ENCODE measurements at regions not wholly inside any gene's neighbourhood (a gene's known extent, or its start where the extent isn't known, plus 50 kb on each side); places are given as distances from the start of the nearest gene placed in this dataset.

DNA sequence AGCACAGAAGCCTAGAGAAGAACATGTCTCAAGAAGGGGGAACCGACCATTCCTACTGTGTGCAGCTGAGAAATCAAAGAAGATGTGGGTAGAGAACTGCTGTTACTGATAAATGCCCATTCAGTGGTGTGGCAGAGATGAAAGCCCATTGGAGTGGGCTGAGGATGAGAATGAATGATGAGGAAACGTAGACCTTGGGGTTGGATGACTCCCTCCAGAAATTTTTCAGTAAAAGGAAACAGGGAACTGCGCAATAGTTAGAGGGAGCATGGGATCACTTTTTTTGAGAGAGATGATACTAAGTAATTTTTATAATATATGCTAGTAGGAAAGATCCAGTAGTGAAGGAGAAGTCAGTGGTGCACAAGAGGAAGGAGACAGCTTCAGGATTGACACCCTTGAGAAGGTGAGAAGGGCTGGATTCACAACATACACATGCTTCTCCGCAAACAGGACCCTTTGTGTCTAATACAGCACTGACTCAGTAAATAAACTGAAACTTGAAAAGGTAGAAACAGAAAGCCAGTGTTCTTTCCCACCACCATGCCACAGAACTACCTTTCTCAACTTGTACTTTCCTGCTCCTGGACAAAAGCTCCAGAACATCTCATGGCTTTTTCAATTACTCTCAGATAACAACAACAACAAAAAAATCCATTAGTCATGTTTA, 104.7 kb upstream of the IL6 start:
- DNase-seq = no peak

- no peak for DNase-seq
Measured at GRCh38 chr7:22618528-22618927, 108.5 kb upstream of the IL6 start.

GRCh38 chr7:22617166-22617565, 109.8 kb upstream of the IL6 start:
- no peak for DNase-seq

DNA sequence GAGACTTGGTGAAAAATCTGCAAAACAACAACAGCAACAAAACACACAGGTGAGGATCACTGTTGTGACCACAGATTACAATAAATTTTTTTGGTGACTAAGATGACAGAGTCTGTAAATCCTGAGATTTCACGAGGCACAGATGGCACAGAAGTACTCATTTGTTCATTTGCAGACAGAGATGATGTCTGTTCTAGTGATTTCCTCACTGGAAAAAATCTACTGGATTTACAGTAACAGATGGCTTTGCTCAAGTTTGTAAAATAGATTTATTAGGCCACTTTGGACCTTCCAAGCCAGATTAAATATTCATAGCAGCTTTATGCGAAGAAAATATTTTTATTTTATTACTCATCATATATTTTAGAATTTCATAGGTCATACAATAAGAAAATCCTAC, 113.5 kb upstream of the IL6 start:
- no peak for DNase-seq

GRCh38 chr7:22612776-22613175, 112.8 kb upstream of the STEAP1B start:
- DNase-seq = no peak

DNA sequence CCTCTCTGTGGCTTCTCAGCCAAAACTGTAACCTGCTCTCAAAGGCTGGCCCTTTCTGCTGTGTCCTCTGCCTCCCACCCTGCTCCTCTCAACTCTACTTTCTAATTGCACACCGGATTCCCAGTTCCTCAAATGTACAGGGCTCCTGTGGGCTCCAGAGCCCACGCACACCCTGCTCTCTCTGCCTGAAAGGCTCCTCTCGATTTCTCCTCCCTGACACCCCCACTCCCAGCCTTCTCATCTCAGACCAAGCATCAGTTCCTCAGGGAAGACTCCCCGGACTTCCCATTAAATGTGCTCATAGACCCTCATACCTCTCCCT, 111.7 kb upstream of the STEAP1B start:
- no peak for DNase-seq

- DNase-seq = no peak
Measured at GRCh38 chr7:22610951-22611757, 111.2 kb upstream of the STEAP1B start.

DNA sequence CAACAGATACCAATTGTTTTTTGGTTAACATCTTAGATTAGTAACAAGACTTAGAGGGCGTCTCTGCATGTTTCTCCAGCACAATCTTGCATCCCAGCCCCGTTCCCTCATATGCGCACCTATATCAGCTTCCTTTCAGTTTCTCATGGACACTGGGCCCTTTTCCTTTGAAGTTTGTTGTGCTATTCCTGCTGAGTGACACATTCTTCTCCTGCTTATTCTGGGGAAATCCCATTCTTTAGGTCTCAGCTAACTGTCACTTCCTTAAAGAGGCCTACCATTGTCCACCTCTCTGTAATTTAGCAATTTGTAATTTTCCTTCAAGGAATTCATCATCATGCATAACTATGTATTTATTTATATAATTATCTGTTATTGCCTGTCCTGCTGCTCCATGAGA, 110.3 kb upstream of the STEAP1B start:
- no peak for DNase-seq

DNA sequence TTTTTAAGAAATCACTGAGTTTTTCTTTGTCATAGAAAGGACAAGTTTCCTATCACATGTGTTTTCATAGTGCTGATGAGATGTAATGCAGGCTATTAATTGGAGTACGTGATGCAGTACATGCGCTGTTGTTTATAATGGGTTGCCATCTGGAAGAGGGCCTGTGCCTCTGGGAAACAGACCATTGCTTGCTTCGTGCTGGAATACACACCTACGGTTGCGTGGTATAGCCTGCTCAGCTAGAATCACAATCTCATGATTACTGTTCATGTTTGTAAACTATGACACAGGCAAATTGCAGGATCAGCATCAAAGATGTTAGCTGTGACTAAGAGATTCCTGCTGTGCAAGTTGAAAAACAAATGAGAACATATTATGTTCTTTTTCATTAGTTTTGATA, 107.2 kb upstream of the STEAP1B start:
- DNase-seq = no peak

DNA sequence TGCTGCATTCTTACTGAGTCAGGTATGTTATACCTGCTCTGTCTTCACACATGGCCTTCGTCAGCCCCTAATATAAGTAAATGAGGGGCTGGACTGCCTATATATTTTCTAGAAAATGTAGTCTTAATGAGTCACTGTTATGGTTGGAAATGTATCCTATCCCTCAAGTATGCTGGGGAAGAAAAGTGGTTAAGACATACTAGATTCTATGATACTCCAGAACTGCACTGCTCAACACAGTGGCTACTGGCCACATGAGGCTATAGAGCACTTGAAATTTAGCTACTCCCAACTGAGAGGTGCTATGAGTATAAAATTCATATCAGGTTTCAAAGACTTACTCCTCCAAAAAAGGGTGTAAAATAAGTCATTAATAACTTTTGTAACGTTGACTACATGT, 104.3 kb upstream of the STEAP1B start:
- DNase-seq = no peak

- DNase-seq = no peak
Measured at GRCh38 chr7:22601812-22602565, 102.0 kb upstream of the STEAP1B start.

- no peak for DNase-seq
Measured at GRCh38 chr7:22601408-22601807, 101.4 kb upstream of the STEAP1B start.

DNA sequence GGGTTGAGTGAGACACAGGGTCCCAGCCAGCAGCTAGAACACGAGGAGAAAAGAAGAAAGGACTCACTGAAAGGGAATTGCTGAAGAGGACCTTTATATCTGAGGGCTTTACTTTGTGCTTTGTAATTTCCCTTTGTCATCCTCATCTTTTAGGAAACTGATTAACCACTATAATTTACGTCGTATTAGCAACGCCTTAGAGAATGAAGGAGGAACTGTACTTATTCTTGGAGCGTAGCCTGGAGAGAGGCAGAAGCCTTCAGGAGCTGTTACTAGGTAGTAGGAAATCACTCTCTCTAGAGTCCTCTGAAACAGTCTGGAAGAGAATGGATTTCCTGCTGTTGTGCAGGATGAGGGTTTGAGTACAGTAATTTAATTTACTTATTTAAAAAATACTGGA, 101.0 kb upstream of the STEAP1B start:
- no peak for DNase-seq

DNA sequence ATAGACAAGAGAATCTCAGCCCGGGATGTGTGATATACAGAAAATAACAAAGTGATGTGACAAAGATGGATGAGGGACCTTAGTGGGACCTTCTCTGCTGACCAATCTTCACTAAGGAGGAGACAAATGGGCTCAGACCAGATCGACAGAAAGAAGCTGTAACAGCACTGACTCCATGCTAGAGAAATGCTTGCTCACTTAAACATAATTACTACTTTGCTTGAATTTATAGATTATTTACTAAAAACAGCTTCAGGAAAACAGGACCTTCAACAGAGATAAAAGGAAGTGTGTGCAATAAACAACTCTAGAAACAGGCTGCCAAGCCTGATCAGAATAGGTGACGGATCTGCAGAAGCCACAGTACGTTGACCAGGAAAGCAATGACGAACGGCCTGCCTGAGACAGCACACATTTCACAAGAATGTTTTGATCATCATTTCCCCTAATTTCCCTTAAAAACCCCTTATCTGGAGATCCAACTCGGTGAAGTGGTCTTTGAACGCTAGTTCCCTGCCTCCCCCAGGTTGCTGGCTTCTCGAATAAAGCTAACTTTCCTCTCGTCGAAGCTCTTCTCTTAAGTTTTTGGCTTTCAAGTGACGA, 98.4 kb upstream of the STEAP1B start:
- DNase-seq = no peak

DNA sequence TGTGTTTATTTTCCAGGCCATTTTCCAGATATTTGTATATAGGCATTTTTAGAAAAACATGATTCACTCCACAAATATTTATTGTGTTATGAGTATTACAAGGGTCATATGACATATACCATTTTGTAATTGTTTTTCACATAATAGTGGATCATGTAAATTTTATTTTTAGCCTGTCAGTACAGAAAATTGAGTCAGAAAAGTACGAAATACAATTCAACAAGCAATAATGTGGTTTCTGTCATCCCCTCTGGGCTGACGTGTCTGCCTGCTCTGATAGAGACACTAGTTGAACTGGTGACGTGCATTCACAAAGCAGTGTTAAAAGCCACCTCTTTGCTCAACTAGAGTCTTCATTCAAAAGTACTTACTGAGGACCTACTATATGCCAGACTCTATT, 97.9 kb upstream of the STEAP1B start:
- DNase-seq = no peak

DNA sequence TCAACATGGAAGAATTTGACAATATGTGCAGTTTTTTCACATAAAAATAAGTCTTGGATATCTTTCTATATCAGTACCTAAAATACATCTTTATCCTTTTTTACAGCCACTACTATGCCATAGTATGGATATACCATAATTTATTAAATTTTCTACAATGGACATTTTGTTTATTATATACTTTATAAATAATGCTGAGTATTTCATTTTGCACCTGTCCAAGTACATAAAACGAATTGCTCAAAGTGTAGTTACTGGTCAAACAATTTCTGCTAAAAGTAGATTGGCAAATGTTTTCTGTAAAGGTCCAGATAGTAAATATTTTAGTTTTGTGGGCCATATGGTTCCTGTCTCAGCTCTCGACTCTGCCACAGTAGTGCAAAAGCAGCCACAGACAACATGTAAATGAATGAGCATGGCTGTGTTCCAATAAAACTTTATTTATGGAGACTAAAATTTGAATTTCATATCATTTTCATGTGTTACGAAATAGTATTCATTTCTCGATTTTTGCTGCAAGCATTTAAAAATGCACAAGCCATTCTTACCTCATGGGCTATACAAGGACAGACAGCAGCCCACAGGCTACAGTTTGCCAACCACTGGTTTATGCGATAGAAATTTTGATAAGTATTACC, 96.9 kb upstream of the STEAP1B start:
- no peak for DNase-seq

DNA sequence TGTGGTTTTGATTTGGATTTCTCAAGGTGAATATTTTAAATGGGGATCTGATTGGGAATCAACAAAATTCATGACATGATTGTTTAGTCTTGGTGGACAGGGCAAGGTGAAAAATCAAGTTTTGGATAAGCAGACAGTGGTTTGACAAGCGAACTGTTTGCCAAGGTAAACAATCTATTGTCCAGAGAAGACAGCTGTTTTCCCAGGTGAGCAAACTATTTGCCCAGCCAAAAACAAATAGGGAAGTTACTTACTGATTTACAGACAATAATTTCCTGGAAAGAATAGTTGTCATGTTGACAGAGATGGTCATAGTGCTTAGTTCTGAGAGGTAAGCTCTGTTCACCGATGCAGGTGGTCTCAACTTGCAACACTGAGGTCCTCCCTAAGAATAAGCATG, 94.0 kb upstream of the STEAP1B start:
- DNase-seq = no peak

- DNase-seq = no peak
Measured at GRCh38 chr7:22591271-22591670, 91.3 kb upstream of the STEAP1B start.

DNA sequence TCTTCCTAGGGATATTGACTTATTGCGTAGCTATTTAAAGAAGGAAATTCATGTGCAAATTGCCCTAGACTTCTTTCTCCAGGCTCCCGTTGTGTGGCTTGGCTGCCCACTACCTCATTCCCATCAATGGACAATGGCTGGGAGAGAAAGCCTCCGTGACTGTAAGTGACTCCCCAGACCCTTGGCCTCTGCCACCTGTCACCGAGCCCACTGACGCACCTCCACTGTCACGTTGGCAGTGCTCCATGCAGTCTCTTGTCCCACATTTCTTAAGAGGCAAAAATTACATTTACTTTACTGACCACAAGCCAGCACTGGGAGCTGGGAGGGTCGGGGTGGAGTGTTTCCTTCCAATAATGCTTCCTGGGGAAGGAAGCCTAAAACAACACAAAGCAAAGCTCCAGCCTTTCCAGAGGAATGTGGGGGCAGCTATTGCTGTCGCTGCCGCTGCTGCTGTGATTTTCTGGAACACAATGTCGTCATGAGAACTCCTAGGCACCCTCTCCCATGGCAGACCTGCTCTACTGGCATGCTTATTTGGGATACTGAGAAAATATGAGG, 89.7 kb upstream of the STEAP1B start:
- no peak for DNase-seq

DNA sequence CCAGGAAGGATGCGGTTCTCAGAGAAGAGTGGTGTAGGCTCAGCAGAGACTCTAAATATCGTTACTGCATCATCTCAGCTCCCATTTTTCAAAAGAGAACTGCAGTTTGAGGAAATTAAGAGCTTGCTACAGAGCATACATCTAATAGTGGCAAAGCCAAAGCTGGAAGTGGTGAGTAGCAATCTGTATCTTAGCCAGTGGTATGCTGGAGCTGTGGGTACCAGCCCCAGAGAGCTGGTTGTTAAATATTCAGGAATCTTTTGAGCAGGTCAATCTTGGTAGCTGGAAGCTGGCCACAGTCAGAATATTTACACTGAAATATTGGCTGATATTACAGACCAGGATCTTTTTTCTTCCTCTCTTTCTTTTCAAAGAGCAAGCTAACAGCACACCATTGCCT, 88.4 kb upstream of the STEAP1B start:
- no peak for DNase-seq

DNA sequence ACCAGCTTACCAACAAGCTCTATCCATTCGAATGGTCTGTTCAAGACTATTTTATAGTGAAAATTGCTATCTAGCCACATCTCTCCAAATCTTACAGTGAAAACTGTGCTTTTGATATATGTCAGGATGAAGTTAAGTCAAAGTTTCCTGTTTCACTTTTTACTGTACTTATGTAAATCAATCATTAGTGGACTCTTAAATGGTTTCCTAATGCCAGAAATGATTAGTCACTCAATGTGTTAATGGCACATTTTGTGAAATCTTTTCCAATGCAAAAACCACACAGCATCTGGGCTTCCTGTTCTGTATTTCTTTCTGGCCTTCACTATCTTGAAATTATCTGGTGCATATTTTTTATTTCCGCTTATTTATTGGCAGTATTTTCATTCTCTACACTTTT, 87.3 kb upstream of the STEAP1B start:
- no peak for DNase-seq

GRCh38 chr7:22586786-22587140, 86.8 kb upstream of the STEAP1B start:
- no peak for DNase-seq

Data from NCI-H1092 (cell line).